ENCODE measurements at regions not wholly inside any gene's neighbourhood (a gene's known extent, or its start where the extent isn't known, plus 50 kb on each side); places are given as distances from the start of the nearest gene placed in this dataset.

GRCh38 chr3:194224471-194225417 is 88.8 kb downstream of the HES1 start:
- H3K27ac Mint-ChIP-seq (ENCODE audit: low read depth), result no peak overlapping the region
- DNase-seq (ENCODE audit: low spot score in 2 of 2), result no peak
- peaks cover 9% of the 10 kb centered on the region for H3K4me1 Mint-ChIP-seq
- no peak for ATAC-seq (replicated peaks; ENCODE audit: extremely low read depth, poor library complexity, severe bottlenecking)
- H3K9me3 Mint-ChIP-seq, result no peaks in the 10 kb centered on the region
- H3K27me3 Mint-ChIP-seq, result peaks cover 80% of the 10 kb centered on the region
- no peaks in the 10 kb centered on the region for H3K36me3 Mint-ChIP-seq (ENCODE audit: insufficient read depth)
- no peak overlapping the region for H3K4me3 Mint-ChIP-seq

GRCh38 chr3:194225418-194225812 is 89.5 kb downstream of the HES1 start:
- no peak for DNase-seq (ENCODE audit: low spot score in 2 of 2)
- ATAC-seq (replicated peaks; ENCODE audit: extremely low read depth, poor library complexity, severe bottlenecking), result no peak
- Mint-ChIP-seq H3K4me1 (peaks cover 9% of the 10 kb centered on the region), H3K27ac (ENCODE audit: low read depth) (no peak overlapping the region), H3K27me3 (peaks cover 80% of the 10 kb centered on the region), H3K9me3 (no peaks in the 10 kb centered on the region), H3K36me3 (ENCODE audit: insufficient read depth) (no peaks in the 10 kb centered on the region), H3K4me3 (no peak overlapping the region)

- Mint-ChIP-seq H3K36me3 (ENCODE audit: insufficient read depth) (no peaks in the 10 kb centered on the region), H3K27ac (ENCODE audit: low read depth) (no peak overlapping the region), H3K4me1 (peaks cover 9% of the 10 kb centered on the region), H3K9me3 (no peaks in the 10 kb centered on the region), H3K27me3 (peaks cover 75% of the 10 kb centered on the region), H3K4me3 (no peak overlapping the region)
- ATAC-seq (replicated peaks; ENCODE audit: extremely low read depth, poor library complexity, severe bottlenecking), result no peak
- DNase-seq (ENCODE audit: low spot score in 2 of 2), result no peak
Measured at GRCh38 chr3:194225988-194226663, 90.2 kb downstream of the HES1 start.

GRCh38 chr3:194231929-194232832 is 96.2 kb downstream of the HES1 start:
- H3K27ac Mint-ChIP-seq (ENCODE audit: low read depth), result no peak overlapping the region
- no peak overlapping the region for H3K4me3 Mint-ChIP-seq
- no peak for DNase-seq (ENCODE audit: low spot score in 2 of 2)
- H3K4me1 Mint-ChIP-seq, result no peaks in the 10 kb centered on the region
- no peaks in the 10 kb centered on the region for H3K9me3 Mint-ChIP-seq
- no peak for ATAC-seq (replicated peaks; ENCODE audit: extremely low read depth, poor library complexity, severe bottlenecking)
- H3K36me3 Mint-ChIP-seq (ENCODE audit: insufficient read depth), result no peaks in the 10 kb centered on the region
- H3K27me3 Mint-ChIP-seq, result peaks cover 78% of the 10 kb centered on the region

GRCh38 chr3:194233150-194233549 is 97.2 kb downstream of the HES1 start:
- no peaks in the 10 kb centered on the region for H3K36me3 Mint-ChIP-seq (ENCODE audit: insufficient read depth)
- no peak overlapping the region for H3K4me3 Mint-ChIP-seq
- H3K27me3 Mint-ChIP-seq, result peaks cover 78% of the 10 kb centered on the region
- no peak for DNase-seq (ENCODE audit: low spot score in 2 of 2)
- H3K4me1 Mint-ChIP-seq, result no peaks in the 10 kb centered on the region
- H3K27ac Mint-ChIP-seq (ENCODE audit: low read depth), result no peak overlapping the region
- H3K9me3 Mint-ChIP-seq, result no peaks in the 10 kb centered on the region
- ATAC-seq (replicated peaks; ENCODE audit: extremely low read depth, poor library complexity, severe bottlenecking), result no peak

GRCh38 chr3:194235160-194235559 is 99.2 kb downstream of the HES1 start:
- H3K9me3 Mint-ChIP-seq, result no peaks in the 10 kb centered on the region
- no peak overlapping the region for H3K4me3 Mint-ChIP-seq
- H3K4me1 Mint-ChIP-seq, result no peaks in the 10 kb centered on the region
- no peak overlapping the region for H3K27ac Mint-ChIP-seq (ENCODE audit: low read depth)
- no peaks in the 10 kb centered on the region for H3K36me3 Mint-ChIP-seq (ENCODE audit: insufficient read depth)
- ATAC-seq (replicated peaks; ENCODE audit: extremely low read depth, poor library complexity, severe bottlenecking) (no peak), DNase-seq (ENCODE audit: low spot score in 2 of 2) (no peak)
- peaks cover 73% of the 10 kb centered on the region for H3K27me3 Mint-ChIP-seq

- no peaks in the 10 kb centered on the region for H3K9me3 Mint-ChIP-seq
- ATAC-seq (replicated peaks; ENCODE audit: extremely low read depth, poor library complexity, severe bottlenecking) (no peak), DNase-seq (ENCODE audit: low spot score in 2 of 2) (no peak)
- no peak overlapping the region for H3K4me3 Mint-ChIP-seq
- no peaks in the 10 kb centered on the region for H3K4me1 Mint-ChIP-seq
- H3K36me3 Mint-ChIP-seq (ENCODE audit: insufficient read depth), result no peaks in the 10 kb centered on the region
- H3K27ac Mint-ChIP-seq (ENCODE audit: low read depth), result no peak overlapping the region
- peaks cover 76% of the 10 kb centered on the region for H3K27me3 Mint-ChIP-seq
Measured at GRCh38 chr3:194237110-194237509, 101.2 kb downstream of the HES1 start.

GRCh38 chr3:194240766-194241165 is 104.8 kb downstream of the HES1 start:
- no peaks in the 10 kb centered on the region for H3K36me3 Mint-ChIP-seq (ENCODE audit: insufficient read depth)
- H3K27ac Mint-ChIP-seq (ENCODE audit: low read depth), result no peak overlapping the region
- H3K9me3 Mint-ChIP-seq, result no peaks in the 10 kb centered on the region
- no peaks in the 10 kb centered on the region for H3K4me1 Mint-ChIP-seq
- DNase-seq (ENCODE audit: low spot score in 2 of 2), result no peak
- ATAC-seq (replicated peaks; ENCODE audit: extremely low read depth, poor library complexity, severe bottlenecking), result no peak
- no peak overlapping the region for H3K4me3 Mint-ChIP-seq
- H3K27me3 Mint-ChIP-seq, result peaks cover 50% of the 10 kb centered on the region

- Mint-ChIP-seq H3K27me3 (peaks cover 25% of the 10 kb centered on the region), H3K27ac (ENCODE audit: low read depth) (no peak overlapping the region), H3K36me3 (ENCODE audit: insufficient read depth) (no peaks in the 10 kb centered on the region), H3K4me3 (no peak overlapping the region), H3K4me1 (no peaks in the 10 kb centered on the region), H3K9me3 (no peaks in the 10 kb centered on the region)
- ATAC-seq (replicated peaks; ENCODE audit: extremely low read depth, poor library complexity, severe bottlenecking) (no peak), DNase-seq (ENCODE audit: low spot score in 2 of 2) (no peak)
Measured at GRCh38 chr3:194243172-194243837, 107.4 kb downstream of the HES1 start.

- H3K27ac Mint-ChIP-seq (ENCODE audit: low read depth), result no peak overlapping the region
- ATAC-seq (replicated peaks; ENCODE audit: extremely low read depth, poor library complexity, severe bottlenecking) (no peak), DNase-seq (ENCODE audit: low spot score in 2 of 2) (no peak)
- H3K4me1 Mint-ChIP-seq, result no peaks in the 10 kb centered on the region
- H3K4me3 Mint-ChIP-seq, result no peak overlapping the region
- H3K27me3 Mint-ChIP-seq, result peaks cover 23% of the 10 kb centered on the region
- H3K9me3 Mint-ChIP-seq, result no peaks in the 10 kb centered on the region
- no peaks in the 10 kb centered on the region for H3K36me3 Mint-ChIP-seq (ENCODE audit: insufficient read depth)
Measured at GRCh38 chr3:194244167-194244566, 107.0 kb downstream of the CPN2 start.

- Mint-ChIP-seq H3K4me3 (no peak overlapping the region), H3K27ac (ENCODE audit: low read depth) (no peak overlapping the region)
- ATAC-seq (replicated peaks; ENCODE audit: extremely low read depth, poor library complexity, severe bottlenecking), result no peak
Measured at GRCh38 chr3:194245474-194245873, 105.7 kb downstream of the CPN2 start.

GRCh38 chr3:194245975-194246561 is 105.1 kb downstream of the CPN2 start:
- DNase-seq (ENCODE audit: low spot score in 2 of 2), result no peak
- Mint-ChIP-seq H3K27ac (ENCODE audit: low read depth) (no peak overlapping the region), H3K36me3 (ENCODE audit: insufficient read depth) (no peaks in the 10 kb centered on the region), H3K9me3 (no peaks in the 10 kb centered on the region), H3K4me1 (no peaks in the 10 kb centered on the region), H3K27me3 (peaks cover 21% of the 10 kb centered on the region), H3K4me3 (no peak overlapping the region)
- no peak for ATAC-seq (replicated peaks; ENCODE audit: extremely low read depth, poor library complexity, severe bottlenecking)

More at GRCh38 chr3:194245474-194245873, 105.7 kb downstream of the CPN2 start:
- Mint-ChIP-seq H3K36me3 (ENCODE audit: insufficient read depth) (no peaks in the 10 kb centered on the region), H3K27me3 (peaks cover 25% of the 10 kb centered on the region), H3K9me3 (no peaks in the 10 kb centered on the region), H3K4me1 (no peaks in the 10 kb centered on the region)
- DNase-seq (ENCODE audit: low spot score in 2 of 2), result no peak

Measured in central memory CD8-positive, alpha-beta T cell (primary cell).